ENCODE measurements at regions not wholly inside any gene's neighbourhood (a gene's known extent, or its start where the extent isn't known, plus 50 kb on each side); places are given as distances from the start of the nearest gene placed in this dataset.
"Not testable (repeated sequence)": the region's sequence is repeated elsewhere in the genome, so short reads cannot be mapped to it uniquely, and the experiment has no call there.

- DNase-seq (ENCODE audit: low read depth): no peak
Observed at GRCh38 chr21:23977971-23978370, 1629.3 kb downstream of the MRPL39 start.

GRCh38 chr21:23968722-23969647 lies 1638.3 kb downstream of the MRPL39 start:
- peak; percentile 36 for DNase-seq (ENCODE audit: low read depth)

- DNase-seq (ENCODE audit: low read depth): no peak
Observed at GRCh38 chr21:23968008-23968407, 1639.3 kb downstream of the MRPL39 start.

GRCh38 chr21:23963454-23963853 lies 1643.8 kb downstream of the MRPL39 start:
- DNase-seq (ENCODE audit: low read depth): no peak

- no peak for DNase-seq (ENCODE audit: low read depth)
Observed at GRCh38 chr21:23960769-23961168, 1646.5 kb downstream of the MRPL39 start.

GRCh38 chr21:23955135-23955843 lies 1652.0 kb downstream of the MRPL39 start:
- DNase-seq (ENCODE audit: low read depth): no peak

- no peak for DNase-seq (ENCODE audit: low read depth)
Observed at GRCh38 chr21:23952269-23952668, 1655.0 kb downstream of the MRPL39 start.

- DNase-seq (ENCODE audit: low read depth): no peak
Observed at GRCh38 chr21:23951251-23951650, 1656.0 kb downstream of the MRPL39 start.

- no peak for DNase-seq (ENCODE audit: low read depth)
Observed at GRCh38 chr21:23950344-23950743, 1656.9 kb downstream of the MRPL39 start.

- DNase-seq (ENCODE audit: low read depth): no peak
Observed at GRCh38 chr21:23949493-23949892, 1657.8 kb downstream of the MRPL39 start.

GRCh38 chr21:23939369-23940065 lies 1667.8 kb downstream of the MRPL39 start:
- DNase-seq (ENCODE audit: low read depth): no peak

GRCh38 chr21:23936991-23937390 lies 1670.3 kb downstream of the MRPL39 start:
- no peak for DNase-seq (ENCODE audit: low read depth)

GRCh38 chr21:23936224-23936623 lies 1671.1 kb downstream of the MRPL39 start:
- DNase-seq (ENCODE audit: low read depth): no peak

- no peak for DNase-seq (ENCODE audit: low read depth)
Observed at GRCh38 chr21:23930565-23930964, 1676.7 kb downstream of the MRPL39 start.

GRCh38 chr21:23926430-23926829 lies 1680.9 kb downstream of the MRPL39 start:
- DNase-seq (ENCODE audit: low read depth): not testable (repeated sequence)

GRCh38 chr21:23921670-23922418 lies 1685.4 kb downstream of the MRPL39 start:
- DNase-seq (ENCODE audit: low read depth): no peak

- no peak for DNase-seq (ENCODE audit: low read depth)
Observed at GRCh38 chr21:23900727-23901126, 1706.6 kb downstream of the MRPL39 start.

- DNase-seq (ENCODE audit: low read depth): no peak
Observed at GRCh38 chr21:23899561-23899960, 1707.7 kb downstream of the MRPL39 start.

- DNase-seq (ENCODE audit: low read depth): no peak
Observed at GRCh38 chr21:23890652-23891051, 1716.6 kb downstream of the MRPL39 start.

- DNase-seq (ENCODE audit: low read depth): no peak
Observed at GRCh38 chr21:23887725-23888306, 1719.5 kb downstream of the MRPL39 start.
